ENCODE measurements at regions not wholly inside any gene's neighbourhood (a gene's known extent, or its start where the extent isn't known, plus 50 kb on each side); places are given as distances from the start of the nearest gene placed in this dataset.

DNA sequence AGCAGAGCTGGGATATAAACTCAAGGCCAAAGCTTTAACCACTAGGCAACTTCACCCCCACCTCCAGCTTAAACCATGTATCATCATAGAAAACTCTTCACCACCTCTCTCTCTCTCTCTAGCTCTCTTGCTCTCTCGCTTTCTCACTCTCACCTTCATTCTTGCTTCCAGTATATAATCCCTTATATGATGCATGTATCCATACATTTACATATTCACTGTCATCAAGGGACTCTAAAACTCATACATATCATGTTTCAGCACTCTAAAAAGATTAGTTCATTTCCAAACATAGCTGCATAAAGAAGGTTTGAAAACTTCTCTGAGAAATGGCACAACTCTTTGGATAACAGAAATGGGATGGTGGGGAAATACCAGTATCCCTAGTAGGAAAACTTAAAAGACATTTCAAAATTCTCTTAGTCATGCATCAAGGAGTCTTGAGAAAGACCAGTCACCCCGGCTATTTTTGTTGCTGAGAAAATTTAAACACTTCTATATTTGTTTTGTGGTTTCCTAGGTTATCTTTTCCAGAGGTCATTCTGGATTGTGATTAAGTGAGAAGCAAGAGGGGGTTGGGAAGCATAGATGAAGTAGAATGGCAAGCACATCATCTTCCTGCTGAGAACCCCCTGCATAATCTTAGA, 447.8 kb upstream of the THBS1 start:
- DNase-seq: no peak

DNA sequence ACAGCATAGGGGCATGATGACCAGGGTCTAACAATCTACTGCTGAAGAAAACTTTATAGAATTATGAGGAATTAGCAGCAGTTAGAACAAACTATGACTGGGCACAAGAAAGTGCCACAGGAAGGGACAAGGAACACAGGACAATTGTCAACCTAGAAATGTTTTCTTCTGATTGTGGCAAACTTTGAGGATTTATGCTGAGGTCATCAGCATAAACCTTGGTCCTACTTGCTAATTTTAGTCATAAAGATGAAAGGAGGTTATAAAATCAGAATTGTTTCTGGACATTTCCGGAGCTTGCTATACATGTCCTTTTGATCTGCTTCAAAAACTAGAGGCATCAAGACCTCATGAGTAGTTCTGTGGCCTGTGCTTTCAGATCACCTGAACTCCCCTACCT, 446.6 kb upstream of the THBS1 start:
- no peak for DNase-seq

DNA sequence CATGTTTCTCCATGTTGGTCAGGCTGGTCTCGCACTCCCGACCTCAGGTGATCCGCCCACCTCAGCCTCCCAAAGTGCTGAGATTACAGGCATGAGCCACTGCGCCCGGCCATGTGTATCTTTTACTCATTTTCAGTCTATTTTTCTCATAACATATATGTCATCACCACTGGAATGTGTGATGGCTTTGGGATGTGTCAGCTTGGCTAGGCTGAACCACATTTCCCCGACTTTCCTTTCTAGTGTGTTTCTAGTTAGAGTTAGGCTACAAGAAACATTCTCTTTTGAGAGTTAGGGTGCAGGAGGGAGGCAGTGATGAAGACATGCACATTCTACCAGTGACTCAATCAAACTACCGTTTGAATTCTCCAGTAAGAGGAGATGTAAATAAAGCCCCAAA, 444.9 kb upstream of the THBS1 start:
- no peak for DNase-seq

DNA sequence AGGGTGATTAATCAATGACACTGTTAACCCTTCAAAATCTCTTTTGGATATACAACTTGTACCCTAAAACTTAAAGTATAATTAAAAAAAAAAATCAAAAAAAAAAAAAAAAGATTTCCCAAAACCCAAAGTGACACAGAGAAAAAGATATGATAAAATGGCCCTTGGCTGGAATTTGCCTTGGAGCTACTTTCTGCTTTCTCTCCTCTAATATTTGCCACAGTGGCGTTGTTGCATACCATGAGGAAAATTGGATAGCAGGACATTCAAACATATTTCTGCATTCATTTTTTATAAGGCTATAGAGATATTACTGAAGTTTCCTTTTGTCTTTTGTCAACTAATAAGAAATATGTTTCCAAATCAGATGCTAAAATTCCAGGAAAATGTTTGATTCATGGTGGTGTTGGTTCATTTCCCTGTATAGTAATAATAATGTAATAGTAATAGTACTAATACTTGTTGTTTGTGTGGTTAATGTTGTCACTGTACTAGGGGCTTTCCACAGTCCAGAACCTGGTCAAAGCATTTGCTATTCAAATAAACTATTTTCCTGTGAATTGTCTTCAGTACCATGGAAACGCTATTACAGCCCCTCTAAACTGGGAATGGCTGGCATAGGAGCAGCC, 441.3 kb upstream of the THBS1 start:
- no peak for DNase-seq

DNA sequence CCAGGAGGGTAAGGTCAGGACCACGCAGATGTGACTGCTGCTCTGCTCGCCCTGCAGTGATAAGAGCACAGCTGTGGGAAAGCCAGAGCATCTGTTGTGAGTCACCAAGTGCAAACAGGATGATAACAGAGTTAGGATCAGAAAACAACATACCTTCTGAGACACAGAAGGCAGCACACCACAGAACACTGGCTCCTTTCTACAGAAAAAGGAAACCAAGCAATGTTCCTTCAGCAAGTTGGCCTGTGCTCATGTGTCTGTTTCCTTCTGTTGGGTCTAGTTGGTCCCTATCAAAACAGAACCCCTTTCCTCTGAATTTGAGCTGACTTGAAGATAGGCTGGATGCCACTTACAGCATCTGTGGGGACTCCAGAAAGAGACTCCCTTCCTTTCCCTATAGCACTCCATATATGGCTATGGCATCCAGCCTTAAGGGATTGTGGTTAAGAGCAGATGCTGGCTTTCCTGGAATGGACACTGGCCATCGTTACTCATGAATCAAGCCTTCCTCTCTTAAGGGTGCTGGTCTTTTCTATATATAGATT, 440.7 kb upstream of the THBS1 start:
- no peak for DNase-seq

DNA sequence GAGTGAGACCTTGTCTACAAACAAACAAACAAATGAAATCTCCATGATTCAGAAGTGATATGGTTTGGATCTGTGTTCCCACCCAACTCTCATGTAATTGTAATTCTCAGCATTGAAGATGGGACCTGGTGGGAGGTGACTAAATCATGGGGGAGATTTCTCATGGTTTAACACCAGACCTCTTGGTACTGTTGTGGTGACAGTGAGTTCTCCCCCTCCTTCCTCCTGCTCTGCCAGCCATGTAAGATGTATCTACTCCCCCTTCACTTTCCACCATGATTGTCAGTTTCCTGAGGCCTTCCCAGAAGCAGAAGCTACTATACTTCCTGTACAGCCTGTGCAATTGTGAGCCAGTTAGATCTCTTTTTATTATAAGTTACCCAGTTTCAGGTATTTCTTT, 438.4 kb upstream of the THBS1 start:
- DNase-seq: no peak

DNA sequence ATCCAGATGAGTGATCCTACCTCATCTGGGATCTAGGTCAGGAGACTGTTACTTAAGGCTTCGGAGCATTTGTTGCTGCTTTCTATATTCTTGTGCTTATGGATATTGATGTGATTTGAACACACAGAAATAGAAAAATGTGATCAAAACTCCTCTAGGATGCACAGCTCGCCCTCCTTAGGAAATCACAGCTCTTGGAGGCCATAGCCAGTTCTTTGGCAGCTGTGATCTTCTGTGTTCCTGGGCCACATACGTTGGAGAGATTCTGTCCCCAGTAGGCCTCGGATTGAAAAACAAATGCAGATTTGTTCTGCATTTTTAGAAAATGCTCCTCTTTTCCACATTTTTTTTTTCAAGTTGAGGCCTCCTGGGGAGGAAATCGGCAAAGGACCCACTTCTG, 437.4 kb upstream of the THBS1 start:
- no peak for DNase-seq

DNA sequence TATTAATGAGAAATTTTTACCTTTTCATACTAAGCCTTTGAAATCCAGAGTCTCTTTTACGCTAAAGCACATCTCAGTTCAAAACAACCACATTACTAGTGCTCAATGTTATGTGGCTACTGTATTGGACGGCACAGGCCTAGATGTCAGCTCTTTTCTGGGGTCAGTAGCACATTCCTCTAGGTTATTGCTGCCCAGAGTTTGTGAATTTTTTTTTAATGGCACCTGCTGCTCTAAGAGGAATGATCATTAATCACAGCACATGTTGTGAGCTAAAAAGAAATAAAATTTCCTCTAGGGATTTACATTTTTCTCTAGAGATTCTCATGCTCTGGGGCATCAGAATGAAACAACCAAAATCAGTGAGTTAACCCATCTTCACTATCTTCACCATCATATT, 436.8 kb upstream of the THBS1 start:
- DNase-seq: no peak

DNA sequence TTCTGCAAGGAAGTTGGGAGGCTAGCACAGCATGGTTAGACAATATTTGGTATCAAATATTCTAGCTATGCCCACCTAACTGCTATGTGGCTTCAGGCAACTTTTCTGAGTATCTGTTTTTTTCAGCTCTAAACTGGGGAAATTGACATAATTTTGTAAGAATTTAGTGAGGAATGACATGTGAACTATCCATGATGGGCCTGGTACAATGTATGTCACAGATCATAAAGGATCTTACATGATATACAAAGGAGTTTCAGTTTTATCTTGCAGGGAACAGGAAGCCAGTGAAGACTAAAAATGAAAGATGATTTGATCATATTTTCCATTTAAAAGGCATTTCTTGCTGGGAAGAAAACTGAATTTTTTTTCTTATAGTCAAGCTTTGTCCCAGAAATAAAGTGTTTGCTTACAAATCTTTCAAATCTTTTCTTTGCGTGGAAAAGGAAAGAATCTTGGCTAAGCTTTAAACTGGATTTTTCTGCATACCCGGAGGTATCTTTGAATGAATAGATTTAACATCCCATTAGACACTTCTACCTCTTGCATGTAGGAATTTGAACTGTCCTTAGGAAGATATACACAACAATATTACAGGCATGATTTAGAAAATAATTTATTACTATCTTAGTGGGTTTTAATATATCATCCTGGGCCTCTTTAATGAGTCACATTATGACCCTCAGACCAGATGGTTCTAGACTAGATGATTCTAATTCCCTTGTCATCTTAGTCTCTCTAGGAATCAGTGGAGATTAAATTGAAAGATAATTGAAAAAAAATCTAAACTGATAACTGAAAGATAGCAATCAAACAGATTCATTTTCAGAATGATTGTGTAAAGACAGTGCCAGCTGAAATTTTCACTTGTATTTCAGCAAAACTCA, 436.0 kb upstream of the THBS1 start:
- no peak for DNase-seq

DNA sequence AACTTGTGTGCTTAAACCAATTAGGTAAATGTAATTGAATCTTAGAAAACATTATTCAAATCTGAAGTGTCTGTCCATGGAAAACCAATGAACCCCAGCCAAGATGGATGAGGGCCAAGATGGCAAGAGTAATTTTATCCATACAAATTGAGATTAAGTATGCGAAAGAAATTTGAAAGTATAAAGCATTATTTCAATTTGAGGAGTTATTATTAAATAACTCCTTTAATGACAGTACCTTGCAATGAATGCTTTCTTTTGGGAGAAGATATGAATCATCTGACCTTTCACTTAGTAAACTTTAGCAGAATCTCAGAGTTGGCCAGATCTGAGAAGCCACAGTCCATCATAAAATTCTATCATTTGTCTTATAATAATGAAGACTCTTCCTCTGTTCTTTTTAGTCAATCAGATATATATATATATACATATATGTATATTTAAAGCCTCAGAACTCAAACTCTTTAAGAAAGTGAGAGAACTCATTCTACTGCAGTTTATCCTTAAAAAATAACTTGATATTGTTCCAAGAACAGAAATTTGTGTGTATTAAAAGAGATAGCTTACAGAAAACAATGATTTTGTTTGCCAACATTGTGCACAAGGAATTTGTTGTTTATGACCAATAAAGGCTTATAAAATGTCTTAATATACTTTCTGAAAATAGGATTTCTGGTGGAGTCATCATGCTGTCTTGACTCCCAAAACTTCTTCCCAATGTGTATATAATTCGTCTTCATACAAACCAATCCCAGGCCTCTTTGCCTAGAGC, 434.8 kb upstream of the THBS1 start:
- no peak for DNase-seq

DNA sequence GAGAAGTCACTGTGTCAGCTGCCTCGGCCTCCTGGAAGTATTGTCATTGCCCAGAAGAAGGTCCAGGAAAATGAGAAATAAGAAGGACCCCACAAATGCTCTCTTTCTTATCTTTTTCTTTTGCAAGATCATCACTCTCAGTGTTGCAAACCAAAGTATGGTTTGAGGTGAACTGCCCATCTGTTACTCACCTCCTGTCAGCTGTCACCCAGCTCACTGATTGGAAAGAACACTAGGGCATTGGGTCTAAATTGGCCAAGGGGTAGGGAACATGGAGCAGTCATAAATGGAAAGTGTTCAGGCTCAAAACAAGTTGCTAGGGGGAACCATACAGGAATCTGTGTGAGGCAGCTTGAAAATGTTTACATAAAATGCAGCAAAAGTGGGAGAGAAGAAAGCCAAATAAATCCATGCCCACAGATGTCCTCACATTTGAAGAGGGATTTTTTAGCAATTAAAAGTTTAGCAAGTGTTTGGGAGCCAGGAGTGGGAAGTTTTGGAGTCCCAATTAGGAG, 431.2 kb upstream of the THBS1 start:
- no peak for DNase-seq

DNA sequence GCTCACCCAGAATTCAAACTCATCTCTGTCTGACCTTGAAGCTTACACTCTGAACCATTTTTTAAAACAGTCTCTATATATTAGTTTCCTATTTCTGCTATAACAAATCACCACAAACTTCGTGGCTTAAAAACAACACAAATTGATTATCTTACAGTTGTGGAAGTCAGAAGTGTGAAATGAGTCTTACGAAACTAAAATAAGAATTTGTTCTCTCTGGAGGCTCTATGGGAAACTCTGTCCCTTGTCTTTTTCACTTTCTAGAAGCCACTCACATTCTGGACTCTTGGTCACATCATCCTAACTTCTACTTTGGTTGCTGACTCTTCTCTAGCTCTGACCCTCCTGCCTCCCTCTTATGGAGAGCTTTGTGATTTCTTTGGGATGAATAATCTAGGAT, 429.3 kb upstream of the THBS1 start:
- no peak for DNase-seq

DNA sequence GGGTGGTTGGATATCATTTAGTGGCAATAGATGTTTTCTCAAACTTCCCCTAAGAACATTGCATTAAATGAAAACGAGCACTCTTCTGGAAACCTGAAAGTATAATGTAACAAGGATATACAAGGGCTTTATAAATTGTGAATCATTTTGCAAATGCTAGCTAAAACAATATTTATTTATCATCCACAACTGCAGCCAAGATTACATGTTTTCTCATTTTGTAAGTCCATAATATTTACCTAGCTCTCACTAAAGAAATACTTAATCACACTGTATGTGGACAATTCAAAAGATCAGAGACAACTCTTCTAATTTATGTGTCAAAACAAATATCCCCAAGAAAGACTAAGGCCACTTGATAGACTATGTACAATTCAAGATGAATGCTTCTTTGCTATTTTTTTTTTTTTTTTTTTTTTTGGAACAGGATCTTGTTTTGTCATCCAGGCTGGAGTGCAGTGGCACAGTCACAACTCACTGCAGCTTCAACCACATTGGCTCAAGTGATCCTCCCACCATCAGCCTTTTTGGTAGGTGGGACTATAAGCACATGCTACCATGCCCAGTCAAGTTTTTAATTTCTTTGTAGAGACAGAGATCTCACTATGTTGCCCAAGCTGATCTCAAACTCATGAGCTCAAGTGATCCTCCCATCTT, 427.7 kb upstream of the THBS1 start:
- no peak for DNase-seq

DNA sequence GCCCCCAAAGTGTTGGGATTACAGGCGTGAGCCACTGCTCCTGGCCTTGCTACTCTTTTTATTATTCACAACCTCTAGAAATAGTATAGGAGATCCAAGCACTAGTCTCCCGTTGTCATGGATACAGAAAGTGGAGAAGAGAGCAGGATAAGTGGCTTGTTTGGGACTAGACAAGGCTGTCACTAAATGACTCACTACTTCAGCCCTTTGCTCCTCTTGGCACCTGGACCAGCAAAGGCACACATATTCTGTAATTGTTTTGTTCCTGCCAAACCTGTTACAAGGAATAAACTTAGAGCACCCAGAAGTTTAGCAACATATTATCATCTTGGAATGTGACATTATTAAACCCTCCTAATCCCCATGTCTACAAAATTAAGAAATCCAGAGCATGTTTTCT, 427.2 kb upstream of the THBS1 start:
- DNase-seq: no peak

DNA sequence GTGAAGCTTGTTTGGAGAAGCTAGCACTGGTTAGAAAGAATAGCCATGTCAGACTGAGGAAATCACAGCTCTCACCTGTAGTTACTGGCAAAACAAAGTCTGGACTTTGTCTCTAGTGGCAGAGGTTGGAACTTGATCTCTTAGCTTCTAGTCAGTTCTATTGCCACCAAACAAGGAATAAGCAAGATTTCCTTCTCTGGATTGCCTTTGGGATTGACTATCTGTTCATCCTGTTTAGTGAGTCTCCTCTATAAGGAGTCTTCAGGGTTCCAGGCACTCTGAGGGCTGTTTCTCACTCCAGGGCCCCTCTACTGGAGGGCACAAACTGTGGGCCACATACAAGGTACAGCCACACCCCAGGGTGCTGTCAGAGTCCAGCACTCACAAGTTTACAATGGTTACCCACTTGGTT, 426.6 kb upstream of the THBS1 start:
- DNase-seq: no peak

DNA sequence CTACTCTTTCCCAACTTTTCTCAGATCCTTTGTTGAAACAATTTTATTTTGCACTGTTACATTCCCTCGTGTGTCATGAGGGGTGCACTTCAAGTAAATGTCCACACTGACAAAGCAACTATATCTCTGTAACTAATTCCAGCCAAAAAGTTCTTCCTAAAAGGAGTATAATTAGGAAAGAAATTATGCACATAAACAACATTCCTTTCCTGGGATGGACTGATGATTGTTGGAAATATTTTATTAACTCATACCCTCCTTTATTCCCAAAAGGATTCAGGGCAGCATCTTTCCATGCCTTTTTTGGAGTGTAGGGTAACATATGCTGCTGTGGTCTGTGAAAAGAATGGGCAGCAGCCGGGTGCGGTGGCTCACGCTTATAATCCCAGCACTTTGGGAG, 426.1 kb upstream of the THBS1 start:
- DNase-seq: no peak

DNA sequence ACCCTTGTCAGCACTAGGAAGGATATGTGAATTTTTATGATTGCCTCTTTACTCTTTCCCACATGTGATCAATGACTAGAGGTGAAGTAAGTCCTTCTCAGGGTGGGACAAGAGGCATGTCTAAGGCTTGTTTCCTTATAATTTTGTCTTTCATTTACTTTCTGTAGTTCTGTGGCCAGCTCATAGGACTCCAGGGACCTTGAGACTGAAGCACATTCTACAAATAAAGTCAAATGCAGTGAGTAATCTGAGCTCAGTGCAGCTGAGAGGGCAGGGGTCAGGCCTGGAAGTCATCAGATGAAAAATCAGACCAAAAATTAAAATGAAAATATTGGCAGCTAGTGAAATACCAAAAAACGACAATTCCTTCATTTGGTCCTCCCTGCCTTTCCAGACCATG, 424.7 kb upstream of the THBS1 start:
- DNase-seq: no peak

DNA sequence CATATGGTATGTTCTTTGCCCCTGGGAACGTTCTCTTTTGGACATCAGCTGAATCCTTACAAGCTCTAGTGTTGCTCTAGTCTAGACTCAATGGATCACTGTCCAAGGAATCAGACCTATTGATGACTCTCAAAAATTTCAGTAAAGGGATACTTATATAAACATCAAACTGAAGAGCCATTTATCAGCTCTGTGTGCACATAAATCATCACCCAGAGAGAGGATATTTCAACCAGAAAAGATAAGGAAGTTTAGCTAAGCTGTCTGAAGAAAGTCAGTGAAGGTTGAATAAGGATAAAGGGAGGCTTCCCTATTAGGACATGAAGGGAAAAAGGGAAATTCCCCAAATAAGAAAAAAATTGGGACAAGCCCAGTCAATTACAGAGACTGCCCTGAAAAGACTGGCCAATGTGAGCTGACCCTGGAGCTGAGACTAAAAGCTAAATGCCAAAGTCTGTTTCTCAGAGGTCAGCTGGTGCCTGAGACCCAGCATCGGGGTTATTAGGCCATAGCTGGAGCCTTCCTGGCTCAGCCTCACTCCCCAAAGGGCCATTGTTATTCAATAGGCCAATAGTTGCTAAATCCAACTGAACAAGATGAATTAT, 424.1 kb upstream of the THBS1 start:
- DNase-seq: no peak

DNA sequence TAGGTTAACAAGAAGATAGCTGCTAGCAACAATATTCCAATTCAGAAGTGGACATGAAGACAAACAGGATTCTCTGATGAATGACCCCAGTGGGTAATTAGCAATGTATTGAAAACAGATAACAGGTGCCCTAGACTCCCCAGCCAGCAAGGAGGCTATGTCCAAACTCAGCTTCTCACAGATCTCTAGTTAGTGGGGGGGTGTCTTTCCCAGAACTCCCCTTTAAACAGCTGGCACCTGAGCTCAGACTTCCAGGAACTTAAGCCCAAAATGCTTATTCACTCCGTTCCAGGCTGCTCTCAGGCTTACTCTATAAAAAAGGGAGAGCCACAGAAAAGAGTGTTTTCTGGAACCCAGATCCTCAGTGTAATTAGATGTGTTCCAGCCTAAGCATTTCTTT, 423.0 kb upstream of the THBS1 start:
- no peak for DNase-seq

DNA sequence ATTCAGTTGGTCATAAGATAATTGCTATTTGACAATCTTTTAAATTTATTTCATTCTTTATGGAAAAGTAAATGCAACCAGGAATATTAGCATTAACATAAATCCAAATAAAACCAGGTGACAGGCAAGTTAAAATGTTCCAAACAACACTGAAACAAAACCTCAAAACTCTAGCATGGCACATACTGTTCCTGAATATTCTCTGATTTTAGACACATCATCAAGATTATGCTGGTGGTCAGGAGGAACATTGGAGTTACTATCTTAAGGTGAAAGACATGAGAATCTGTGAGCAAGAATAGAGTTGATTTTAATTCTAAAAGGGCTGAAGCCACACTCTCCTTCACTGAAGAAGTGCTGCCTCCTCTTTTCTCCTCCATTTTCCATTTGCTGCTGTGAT, 421.0 kb upstream of the THBS1 start:
- no peak for DNase-seq

DNA sequence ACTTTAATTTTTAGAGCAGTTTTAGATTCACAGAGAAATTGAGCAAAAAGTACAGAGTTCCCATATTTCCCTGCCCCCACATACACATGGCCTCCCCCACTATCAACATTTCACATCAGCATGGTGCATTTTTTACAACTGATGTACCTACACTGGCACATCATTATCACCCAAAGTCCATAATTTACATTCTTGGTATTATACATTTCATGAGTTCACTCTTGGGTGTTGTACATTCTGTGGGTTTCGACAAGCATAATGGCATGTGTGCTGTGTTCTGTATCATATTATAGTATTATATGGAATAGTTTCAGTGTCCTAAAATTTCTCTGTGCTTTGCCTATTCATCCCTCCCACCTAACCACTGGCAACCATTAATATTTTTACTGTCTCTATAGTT, 419.8 kb upstream of the THBS1 start:
- no peak for DNase-seq

All from stimulated activated CD4-positive, alpha-beta T cell treated with anti-CD3 and anti-CD28 coated beads, Interleukin-1b, Interleukin-23, amount 100 ng/mL, for 48 hours (primary cell).